ENCODE measurements at regions not wholly inside any gene's neighbourhood (a gene's known extent, or its start where the extent isn't known, plus 50 kb on each side); places are given as distances from the start of the nearest gene placed in this dataset.

- TF ChIP-seq ZNF883 (CRISPR knock-in tag; IDR thresholded peaks at IDR 0.05; ENCODE audit: not compliant biosample characterization), result no peak
- POLR2A ChIA-PET, result no interaction called here
- intact Hi-C loops (cut with micrococcal nuclease; ENCODE audit: unreplicated experiment) (no loop called here), in situ Hi-C loops (cut with HindIII; ENCODE audit: extremely low pct_ligation_motif_present, low pct_unique_long_range_greater_than_20kb) (no loop called here)
- 0% methylated on average over 3 of the region's 3 CpGs for WGBS (ENCODE audit: low lambda C conversion rate)
- Histone ChIP-seq H3K36me3 (replicated peaks in 1 of 2; ENCODE audit: control insufficient read depth in 1 of 2, insufficient read depth in 2 of 2, low read length in 2 of 2) (no peaks in the 10 kb centered on the region), H3K27ac (ENCODE audit: extremely low read length, insufficient read depth, low read length) (no peak overlapping the region), H3K4me3 (replicated peaks in 1 of 3; ENCODE audit: insufficient read depth in 1 of 3, low read depth in 2 of 3, low read length in 3 of 3) (no peak overlapping the region), H3K27me3 (ENCODE audit: control insufficient read depth in 1 of 2, insufficient read depth in 2 of 2, low read length in 2 of 2) (no peaks in the 10 kb centered on the region; a peak in 1 of 5 replicates), H2AFZ (ENCODE audit: low read length) (no peak overlapping the region), H3K79me2 (ENCODE audit: insufficient read depth, low read length) (no peaks in the 10 kb centered on the region), H4K20me1 (ENCODE audit: insufficient read depth, low read length) (no peaks in the 10 kb centered on the region), H3K9ac (ENCODE audit: insufficient read depth, low read depth, low read length) (no peak overlapping the region), H3K4me2 (ENCODE audit: low read depth, low read length) (no peak overlapping the region), H3K9me3 (ENCODE audit: low read length) (peaks cover 71% of the 10 kb centered on the region), H3K4me1 (ENCODE audit: insufficient read depth, low read length) (no peaks in the 10 kb centered on the region)
- no peak for ATAC-seq
- CTCF ChIA-PET (ENCODE audit: low intra/inter-chr PET ratio, low total read pairs), result no interaction called here
- DNase-seq (ENCODE audit: low spot score), result no peak
- no TSS peak for BruUV-seq (replicated peaks)
- no peak for FAIRE-seq
These were observed 310.9 kb upstream of the NRG3 start for GRCh38 chr10:81564143-81564542.

GRCh38 chr10:81569488-81569887 lies 305.5 kb upstream of the NRG3 start:
- FAIRE-seq (no peak), DNase-seq (ENCODE audit: low spot score) (no peak), ATAC-seq (no peak)
- Histone ChIP-seq H3K36me3 (replicated peaks in 1 of 2; ENCODE audit: control insufficient read depth in 1 of 2, insufficient read depth in 2 of 2, low read length in 2 of 2) (no peaks in the 10 kb centered on the region), H3K9ac (ENCODE audit: insufficient read depth, low read depth, low read length) (no peak overlapping the region), H3K4me1 (ENCODE audit: insufficient read depth, low read length) (no peaks in the 10 kb centered on the region), H3K9me3 (ENCODE audit: low read length) (peaks cover 86% of the 10 kb centered on the region), H3K4me3 (replicated peaks in 1 of 3; ENCODE audit: insufficient read depth in 1 of 3, low read depth in 2 of 3, low read length in 3 of 3) (no peak overlapping the region), H3K27ac (ENCODE audit: extremely low read length, insufficient read depth, low read length) (no peak overlapping the region), H3K79me2 (ENCODE audit: insufficient read depth, low read length) (no peaks in the 10 kb centered on the region), H4K20me1 (ENCODE audit: insufficient read depth, low read length) (no peaks in the 10 kb centered on the region), H3K27me3 (ENCODE audit: control insufficient read depth in 1 of 2, insufficient read depth in 2 of 2, low read length in 2 of 2) (no peaks in the 10 kb centered on the region; a peak in 1 of 5 replicates), H3K4me2 (ENCODE audit: low read depth, low read length) (no peak overlapping the region), H2AFZ (ENCODE audit: low read length) (no peak overlapping the region)
- CTCF ChIA-PET (ENCODE audit: low intra/inter-chr PET ratio, low total read pairs), result no interaction called here
- in situ Hi-C loops (cut with HindIII; ENCODE audit: extremely low pct_ligation_motif_present, low pct_unique_long_range_greater_than_20kb), result no loop called here
- intact Hi-C loops (cut with micrococcal nuclease; ENCODE audit: unreplicated experiment), result no loop called here
- POLR2A ChIA-PET, result no interaction called here
- 0% methylated on average over 1 of the region's 5 CpGs for WGBS (ENCODE audit: low lambda C conversion rate)
- BruUV-seq (replicated peaks), result no TSS peak
- TF ChIP-seq FOXM1 (CRISPR knock-in tag; IDR thresholded peaks at IDR 0.05), result no peak
- TF ChIP-seq DZIP1 (CRISPR knock-in tag; IDR thresholded peaks at IDR 0.05), result no peak
- no peak for TF ChIP-seq ZNF646 (CRISPR knock-in tag; IDR thresholded peaks at IDR 0.05)
- no peak for TF ChIP-seq ZNF563 (CRISPR knock-in tag; IDR thresholded peaks at IDR 0.05)
- TF ChIP-seq ARID3A (IDR thresholded peaks at IDR 0.05; ENCODE audit: low read depth, low read length), result no peak

Data from HepG2 (cell line).